HepG2 (cell line): ENCODE measurements at regions not wholly inside any gene's neighbourhood (a gene's known extent, or its start where the extent isn't known, plus 50 kb on each side); places are given as distances from the start of the nearest gene placed in this dataset.
A peak's percentile ranks its signal among the peaks of the same experiment; 100 is the strongest.

Experiments
- BCL6 ChIP-seq: IDR thresholded peaks from 2 replicates; pipeline ENCODE4 v1.6.1; 2016; ENCODE audit warnings: missing genetic modification reagents, missing compliant biosample characterization
- EZH2 ChIP-seq: conservative IDR thresholded peaks from 2 replicates; pipeline ENCODE4 v1.6.1; 2012; ENCODE audit warnings: mild to moderate bottlenecking, low read depth, low read length, moderate library complexity
- HDAC1 ChIP-seq: sonication (generic); formaldehyde crosslinking; IDR thresholded peaks from 2 replicates; pipeline ENCODE4 v1.5.1; 2020; ENCODE audit warnings: mild to moderate bottlenecking, missing genetic modification reagents
- MIER2 ChIP-seq: IDR thresholded peaks from 2 replicates; pipeline ENCODE4 v1.6.1; 2016; ENCODE audit warnings: missing biosample characterization, missing genetic modification reagents
- RELA ChIP-seq: sonication (generic); formaldehyde crosslinking; IDR thresholded peaks from 2 replicates; pipeline ENCODE4 v1.4.0; 2020; ENCODE audit warnings: missing genetic modification reagents
- ZNF460 ChIP-seq: sonication (generic); formaldehyde crosslinking; IDR thresholded peaks from 2 replicates; pipeline ENCODE4 v1.5.1; 2020; ENCODE audit warnings: missing genetic modification reagents, mild to moderate bottlenecking, borderline replicate concordance
- ZNF607 ChIP-seq: sonication (generic); formaldehyde crosslinking; IDR thresholded peaks from 2 replicates; pipeline ENCODE4 v1.5.1; 2020; ENCODE audit warnings: missing genetic modification reagents, mild to moderate bottlenecking, borderline replicate concordance
- ZNF766 ChIP-seq: sonication (generic); formaldehyde crosslinking; IDR thresholded peaks from 2 replicates; pipeline ENCODE4 v1.5.0; 2020; ENCODE audit warnings: missing genetic modification reagents, borderline replicate concordance
- ZNF780A ChIP-seq: sonication (generic); formaldehyde crosslinking; IDR thresholded peaks from 2 replicates; pipeline ENCODE4 v1.8.0; 2022; ENCODE audit warnings: mild to moderate bottlenecking, missing genetic modification reagents, moderate library complexity
- TF ChIP-seq, protein P1 (sequence below): sonication (generic); formaldehyde crosslinking; IDR thresholded peaks from 2 replicates; pipeline ENCODE4 v1.4.0; 2020; ENCODE audit warnings: missing genetic modification reagents
- TF ChIP-seq, protein P2 (sequence below): IDR thresholded peaks from 2 replicates; pipeline ENCODE4 v1.6.1; 2016; ENCODE audit warnings: missing genetic modification reagents, missing compliant biosample characterization
- TF ChIP-seq, protein P3 (sequence below), 2 experiments: fragments of 450-650 bp in 1 of 2; sonication (generic) in 1 of 2; formaldehyde crosslinking; IDR thresholded peaks; 2 replicates each; pipeline versions ENCODE4 v1.5.0 to v1.8.0; 2020 to 2022; ENCODE audit warnings: mild to moderate bottlenecking in 1 of 2, missing genetic modification reagents in 1 of 2
- TF ChIP-seq, protein P4 (sequence below): sonication (generic); formaldehyde crosslinking; IDR thresholded peaks from 2 replicates; pipeline ENCODE4 v1.5.0; 2020; ENCODE audit warnings: missing genetic modification reagents
- TF ChIP-seq, protein P5 (sequence below): sonication (generic); formaldehyde crosslinking; IDR thresholded peaks from 2 replicates; pipeline ENCODE4 v1.8.0; 2023; ENCODE audit warnings: mild to moderate bottlenecking, missing genetic modification reagents
- TF ChIP-seq, protein P6 (sequence below): sonication (generic); formaldehyde crosslinking; IDR thresholded peaks from 2 replicates; pipeline ENCODE4 v1.8.1; 2023; ENCODE audit warnings: mild to moderate bottlenecking, missing genetic modification reagents
- TF ChIP-seq, protein P7 (sequence below): IDR thresholded peaks from 2 replicates; pipeline ENCODE4 v1.6.1; 2012; ENCODE audit warnings: low read depth, low read length, improper control_type of control experiment

DNA sequence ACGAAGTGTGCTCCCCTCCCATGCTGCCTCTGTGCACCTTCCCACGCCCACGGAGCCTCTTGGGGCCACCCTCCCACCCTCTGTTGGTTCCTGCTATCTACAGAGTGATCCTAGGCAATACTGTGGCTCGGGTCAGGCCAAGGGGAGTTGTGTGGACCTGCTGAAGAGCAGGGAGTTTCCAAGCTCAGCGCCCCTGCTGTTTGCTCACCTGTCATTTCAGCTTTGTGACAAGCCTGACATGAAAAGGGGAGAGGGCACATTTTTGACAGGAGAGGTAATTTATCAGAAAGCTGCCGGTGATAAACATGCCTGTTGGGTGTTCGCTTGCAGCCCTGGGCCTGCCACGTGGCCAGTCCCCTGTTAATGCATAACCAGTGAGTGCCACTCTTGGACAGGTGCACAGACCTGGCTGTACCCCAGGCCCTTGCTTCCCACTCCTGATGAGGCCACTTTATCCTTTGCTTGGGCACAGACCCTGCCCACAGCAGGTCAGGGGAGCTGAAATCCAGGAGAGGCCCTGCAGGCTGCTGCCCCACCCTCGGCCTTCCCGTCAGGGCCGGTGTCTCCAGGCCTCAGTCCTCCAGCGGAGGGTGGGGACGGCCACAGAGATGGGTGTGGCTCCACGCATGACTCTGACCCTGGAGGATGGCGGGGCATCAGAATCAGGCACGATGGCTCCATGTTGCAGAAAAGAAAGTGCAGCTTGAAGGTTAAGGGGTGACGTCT, 201.5 kb upstream of the GPR12 start (continued):
- TF ChIP-seq ZNF766 (CRISPR knock-in tag), result no peak
- no peak for TF ChIP-seq MIER2 (CRISPR knock-in tag)
- TF ChIP-seq, protein P1, sequence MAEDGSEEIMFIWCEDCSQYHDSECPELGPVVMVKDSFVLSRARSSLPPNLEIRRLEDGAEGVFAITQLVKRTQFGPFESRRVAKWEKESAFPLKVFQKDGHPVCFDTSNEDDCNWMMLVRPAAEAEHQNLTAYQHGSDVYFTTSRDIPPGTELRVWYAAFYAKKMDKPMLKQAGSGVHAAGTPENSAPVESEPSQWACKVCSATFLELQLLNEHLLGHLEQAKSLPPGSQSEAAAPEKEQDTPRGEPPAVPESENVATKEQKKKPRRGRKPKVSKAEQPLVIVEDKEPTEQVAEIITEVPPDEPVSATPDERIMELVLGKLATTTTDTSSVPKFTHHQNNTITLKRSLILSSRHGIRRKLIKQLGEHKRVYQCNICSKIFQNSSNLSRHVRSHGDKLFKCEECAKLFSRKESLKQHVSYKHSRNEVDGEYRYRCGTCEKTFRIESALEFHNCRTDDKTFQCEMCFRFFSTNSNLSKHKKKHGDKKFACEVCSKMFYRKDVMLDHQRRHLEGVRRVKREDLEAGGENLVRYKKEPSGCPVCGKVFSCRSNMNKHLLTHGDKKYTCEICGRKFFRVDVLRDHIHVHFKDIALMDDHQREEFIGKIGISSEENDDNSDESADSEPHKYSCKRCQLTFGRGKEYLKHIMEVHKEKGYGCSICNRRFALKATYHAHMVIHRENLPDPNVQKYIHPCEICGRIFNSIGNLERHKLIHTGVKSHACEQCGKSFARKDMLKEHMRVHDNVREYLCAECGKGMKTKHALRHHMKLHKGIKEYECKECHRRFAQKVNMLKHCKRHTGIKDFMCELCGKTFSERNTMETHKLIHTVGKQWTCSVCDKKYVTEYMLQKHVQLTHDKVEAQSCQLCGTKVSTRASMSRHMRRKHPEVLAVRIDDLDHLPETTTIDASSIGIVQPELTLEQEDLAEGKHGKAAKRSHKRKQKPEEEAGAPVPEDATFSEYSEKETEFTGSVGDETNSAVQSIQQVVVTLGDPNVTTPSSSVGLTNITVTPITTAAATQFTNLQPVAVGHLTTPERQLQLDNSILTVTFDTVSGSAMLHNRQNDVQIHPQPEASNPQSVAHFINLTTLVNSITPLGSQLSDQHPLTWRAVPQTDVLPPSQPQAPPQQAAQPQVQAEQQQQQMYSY (CRISPR knock-in tag), result no peak
- TF ChIP-seq, protein P2, sequence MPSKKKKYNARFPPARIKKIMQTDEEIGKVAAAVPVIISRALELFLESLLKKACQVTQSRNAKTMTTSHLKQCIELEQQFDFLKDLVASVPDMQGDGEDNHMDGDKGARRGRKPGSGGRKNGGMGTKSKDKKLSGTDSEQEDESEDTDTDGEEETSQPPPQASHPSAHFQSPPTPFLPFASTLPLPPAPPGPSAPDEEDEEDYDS (CRISPR knock-in tag), result peak; percentile 56; the same call in 1 of the 2 replicates
- no peak; the same call in 1 of the 2 replicates for TF ChIP-seq ZNF607 (CRISPR knock-in tag)
- TF ChIP-seq, protein P3, sequence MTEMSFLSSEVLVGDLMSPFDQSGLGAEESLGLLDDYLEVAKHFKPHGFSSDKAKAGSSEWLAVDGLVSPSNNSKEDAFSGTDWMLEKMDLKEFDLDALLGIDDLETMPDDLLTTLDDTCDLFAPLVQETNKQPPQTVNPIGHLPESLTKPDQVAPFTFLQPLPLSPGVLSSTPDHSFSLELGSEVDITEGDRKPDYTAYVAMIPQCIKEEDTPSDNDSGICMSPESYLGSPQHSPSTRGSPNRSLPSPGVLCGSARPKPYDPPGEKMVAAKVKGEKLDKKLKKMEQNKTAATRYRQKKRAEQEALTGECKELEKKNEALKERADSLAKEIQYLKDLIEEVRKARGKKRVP (CRISPR knock-in tag; IDR thresholded peaks at IDR 0.05), result no peak
- TF ChIP-seq BCL6, result 0 out of 2 replicates have a peak, but pooled peaks have one; percentile 61
- no peak for TF ChIP-seq ZNF460
- TF ChIP-seq, protein P4, sequence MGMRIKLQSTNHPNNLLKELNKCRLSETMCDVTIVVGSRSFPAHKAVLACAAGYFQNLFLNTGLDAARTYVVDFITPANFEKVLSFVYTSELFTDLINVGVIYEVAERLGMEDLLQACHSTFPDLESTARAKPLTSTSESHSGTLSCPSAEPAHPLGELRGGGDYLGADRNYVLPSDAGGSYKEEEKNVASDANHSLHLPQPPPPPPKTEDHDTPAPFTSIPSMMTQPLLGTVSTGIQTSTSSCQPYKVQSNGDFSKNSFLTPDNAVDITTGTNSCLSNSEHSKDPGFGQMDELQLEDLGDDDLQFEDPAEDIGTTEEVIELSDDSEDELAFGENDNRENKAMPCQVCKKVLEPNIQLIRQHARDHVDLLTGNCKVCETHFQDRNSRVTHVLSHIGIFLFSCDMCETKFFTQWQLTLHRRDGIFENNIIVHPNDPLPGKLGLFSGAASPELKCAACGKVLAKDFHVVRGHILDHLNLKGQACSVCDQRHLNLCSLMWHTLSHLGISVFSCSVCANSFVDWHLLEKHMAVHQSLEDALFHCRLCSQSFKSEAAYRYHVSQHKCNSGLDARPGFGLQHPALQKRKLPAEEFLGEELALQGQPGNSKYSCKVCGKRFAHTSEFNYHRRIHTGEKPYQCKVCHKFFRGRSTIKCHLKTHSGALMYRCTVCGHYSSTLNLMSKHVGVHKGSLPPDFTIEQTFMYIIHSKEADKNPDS (CRISPR knock-in tag), result 0 out of 2 replicates have a peak, but pooled peaks have one; percentile 45
- TF ChIP-seq EZH2, result no peak
- peak; percentile 66 for TF ChIP-seq HDAC1 (CRISPR knock-in tag)
- TF ChIP-seq, protein P5, sequence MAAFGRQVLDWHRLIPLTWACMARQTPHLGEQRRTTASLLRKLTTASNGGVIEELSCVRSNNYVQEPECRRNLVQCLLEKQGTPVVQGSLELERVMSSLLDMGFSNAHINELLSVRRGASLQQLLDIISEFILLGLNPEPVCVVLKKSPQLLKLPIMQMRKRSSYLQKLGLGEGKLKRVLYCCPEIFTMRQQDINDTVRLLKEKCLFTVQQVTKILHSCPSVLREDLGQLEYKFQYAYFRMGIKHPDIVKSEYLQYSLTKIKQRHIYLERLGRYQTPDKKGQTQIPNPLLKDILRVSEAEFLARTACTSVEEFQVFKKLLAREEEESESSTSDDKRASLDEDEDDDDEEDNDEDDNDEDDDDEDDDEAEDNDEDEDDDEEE, result no peak
- TF ChIP-seq ZNF780A (CRISPR knock-in tag), result no peak
- TF ChIP-seq RELA (CRISPR knock-in tag), result 0 out of 2 replicates have a peak, but pooled peaks have one; percentile 71
- TF ChIP-seq, protein P6, sequence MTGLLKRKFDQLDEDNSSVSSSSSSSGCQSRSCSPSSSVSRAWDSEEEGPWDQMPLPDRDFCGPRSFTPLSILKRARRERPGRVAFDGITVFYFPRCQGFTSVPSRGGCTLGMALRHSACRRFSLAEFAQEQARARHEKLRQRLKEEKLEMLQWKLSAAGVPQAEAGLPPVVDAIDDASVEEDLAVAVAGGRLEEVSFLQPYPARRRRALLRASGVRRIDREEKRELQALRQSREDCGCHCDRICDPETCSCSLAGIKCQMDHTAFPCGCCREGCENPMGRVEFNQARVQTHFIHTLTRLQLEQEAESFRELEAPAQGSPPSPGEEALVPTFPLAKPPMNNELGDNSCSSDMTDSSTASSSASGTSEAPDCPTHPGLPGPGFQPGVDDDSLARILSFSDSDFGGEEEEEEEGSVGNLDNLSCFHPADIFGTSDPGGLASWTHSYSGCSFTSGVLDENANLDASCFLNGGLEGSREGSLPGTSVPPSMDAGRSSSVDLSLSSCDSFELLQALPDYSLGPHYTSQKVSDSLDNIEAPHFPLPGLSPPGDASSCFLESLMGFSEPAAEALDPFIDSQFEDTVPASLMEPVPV (CRISPR knock-in tag), result 0 out of 2 replicates have a peak, but pooled peaks have one; percentile 24
- TF ChIP-seq, protein P7, sequence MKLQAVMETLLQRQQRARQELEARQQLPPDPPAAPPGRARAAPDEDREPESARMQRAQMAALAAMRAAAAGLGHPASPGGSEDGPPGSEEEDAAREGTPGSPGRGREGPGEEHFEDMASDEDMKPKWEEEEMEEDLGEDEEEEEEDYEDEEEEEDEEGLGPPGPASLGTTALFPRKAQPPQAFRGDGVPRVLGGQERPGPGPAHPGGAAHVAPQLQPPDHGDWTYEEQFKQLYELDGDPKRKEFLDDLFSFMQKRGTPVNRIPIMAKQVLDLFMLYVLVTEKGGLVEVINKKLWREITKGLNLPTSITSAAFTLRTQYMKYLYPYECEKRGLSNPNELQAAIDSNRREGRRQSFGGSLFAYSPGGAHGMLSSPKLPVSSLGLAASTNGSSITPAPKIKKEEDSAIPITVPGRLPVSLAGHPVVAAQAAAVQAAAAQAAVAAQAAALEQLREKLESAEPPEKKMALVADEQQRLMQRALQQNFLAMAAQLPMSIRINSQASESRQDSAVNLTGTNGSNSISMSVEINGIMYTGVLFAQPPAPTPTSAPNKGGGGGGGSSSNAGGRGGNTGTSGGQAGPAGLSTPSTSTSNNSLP, result 0 out of 2 replicates have a peak, but pooled peaks have one; percentile 43
